NCI-H345 (cell line): ENCODE measurements at regions not wholly inside any gene's neighbourhood (a gene's known extent, or its start where the extent isn't known, plus 50 kb on each side); places are given as distances from the start of the nearest gene placed in this dataset.
"Not testable (repeated sequence)": the region's sequence is repeated elsewhere in the genome, so short reads cannot be mapped to it uniquely, and the experiment has no call there.

Experiments used
- DNase-seq: peaks from one replicate; lab custom pipeline; 2025; lab: John Stamatoyannopoulos, UW

DNA sequence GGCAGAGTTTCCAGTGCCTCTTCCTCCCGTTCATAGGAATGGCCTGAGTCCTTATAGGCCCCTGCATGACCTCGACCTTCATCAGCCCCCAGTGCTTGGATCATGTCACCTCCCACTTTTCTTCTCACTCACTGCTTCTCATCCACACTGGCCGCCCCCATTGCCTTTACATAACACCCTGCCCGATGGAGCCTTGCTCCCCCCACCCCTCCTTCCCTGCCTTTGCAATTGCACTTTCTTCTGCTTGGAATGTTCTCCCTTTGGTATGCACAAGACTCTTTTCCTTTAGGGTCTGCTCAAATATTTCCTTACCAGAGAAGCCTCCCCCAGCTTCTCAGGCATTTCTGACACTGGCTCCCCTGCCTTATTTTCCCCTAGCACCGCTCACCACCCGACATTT, 125.2 kb upstream of the KCNJ6 start:
- DNase-seq, result no peak

DNA sequence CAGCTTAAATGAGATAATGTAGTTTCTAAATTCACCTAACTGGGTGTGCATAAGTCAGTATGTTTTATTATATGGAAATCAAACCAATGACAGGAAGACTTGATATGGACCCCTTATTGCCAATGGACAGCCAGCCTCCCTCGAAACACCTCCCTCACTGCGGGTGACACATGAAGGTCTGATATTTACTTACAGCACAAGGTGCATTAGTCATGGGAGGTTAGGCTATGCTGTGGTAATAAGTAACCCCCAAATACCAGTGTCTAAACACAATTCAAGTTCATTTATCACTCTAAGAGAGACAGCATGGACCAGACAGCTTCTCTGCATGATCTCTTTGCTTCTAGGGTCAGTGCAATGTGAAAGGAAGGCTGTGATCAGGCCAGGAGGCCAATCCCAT, 126.0 kb upstream of the KCNJ6 start:
- no peak for DNase-seq

DNA sequence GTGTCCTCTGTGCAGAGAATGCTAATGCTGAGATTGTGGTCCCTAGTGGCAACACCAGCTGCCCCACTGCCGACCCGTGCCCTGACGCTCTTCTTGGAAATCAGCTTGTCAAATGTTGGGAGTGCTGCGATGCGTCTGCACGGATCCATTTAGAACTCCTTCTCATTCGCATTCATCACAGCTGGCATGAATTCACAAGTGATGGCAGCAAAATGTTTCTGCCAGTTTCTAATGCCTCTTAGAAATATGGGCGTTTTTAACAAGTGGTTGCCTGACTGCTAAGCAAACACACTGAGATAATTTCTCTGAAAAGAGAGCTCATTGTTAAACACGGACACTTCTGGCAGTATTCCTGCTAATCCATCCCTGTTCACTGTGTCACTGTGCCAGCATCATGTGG, 131.9 kb upstream of the KCNJ6 start:
- DNase-seq, result peak; percentile 79

DNA sequence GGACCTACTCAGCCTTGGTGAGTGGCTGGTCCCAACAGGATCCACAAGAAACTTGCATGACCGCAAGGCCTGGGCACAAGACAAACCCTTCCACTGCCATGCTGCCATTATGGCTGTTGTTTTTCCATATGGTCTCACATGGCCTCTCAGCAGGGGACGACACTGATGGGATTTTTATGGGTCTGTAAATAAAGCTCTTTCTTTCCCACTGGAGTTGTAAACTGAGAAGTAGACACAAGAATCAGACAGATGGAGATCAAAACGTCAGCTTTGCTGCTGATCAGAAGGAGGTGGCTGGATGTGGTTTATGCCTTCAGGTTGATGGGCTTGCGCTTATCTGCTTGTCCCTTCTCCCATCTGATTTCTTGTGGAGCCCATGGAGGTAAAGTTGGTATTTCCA, 138.1 kb upstream of the KCNJ6 start:
- DNase-seq, result peak; percentile 6

DNA sequence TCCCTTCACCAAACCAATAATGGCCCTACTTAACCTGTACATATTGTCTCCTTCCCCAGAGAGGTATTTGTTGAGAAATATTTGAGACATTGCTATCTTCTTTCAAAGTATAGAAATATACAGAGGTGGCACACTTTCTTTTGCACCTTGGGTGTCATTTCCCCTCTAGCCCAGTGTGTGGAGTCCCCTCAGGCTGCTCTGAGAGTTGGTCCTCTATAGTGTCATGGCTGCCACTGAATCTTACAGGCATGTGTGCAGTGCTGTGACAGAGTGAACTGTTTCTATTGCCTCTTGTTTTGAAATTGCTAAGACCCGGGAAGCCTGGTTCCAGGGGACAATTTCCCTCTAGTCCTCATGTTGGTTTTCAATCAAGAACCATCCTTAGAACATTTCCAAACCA, 140.2 kb upstream of the KCNJ6 start:
- DNase-seq, result no peak

DNA sequence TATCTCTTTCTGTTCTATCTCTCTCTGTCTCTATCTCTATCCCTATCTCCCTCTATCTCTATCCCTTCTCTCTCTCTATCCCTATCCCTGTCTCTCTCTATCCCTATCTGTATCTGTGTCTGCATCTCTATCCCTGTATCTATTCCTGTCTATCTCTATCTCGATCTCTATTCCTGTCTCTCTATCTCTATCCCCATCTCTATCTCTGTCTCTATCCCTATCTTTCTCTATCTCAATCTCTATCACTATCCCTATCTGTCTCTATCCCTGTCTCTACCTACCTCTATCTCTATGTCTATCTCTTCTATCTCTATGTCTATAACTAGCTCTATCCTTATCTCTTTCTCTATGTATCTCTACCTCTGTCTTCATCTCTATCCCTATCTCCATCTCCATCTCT, 141.4 kb upstream of the KCNJ6 start:
- DNase-seq, result no peak

DNA sequence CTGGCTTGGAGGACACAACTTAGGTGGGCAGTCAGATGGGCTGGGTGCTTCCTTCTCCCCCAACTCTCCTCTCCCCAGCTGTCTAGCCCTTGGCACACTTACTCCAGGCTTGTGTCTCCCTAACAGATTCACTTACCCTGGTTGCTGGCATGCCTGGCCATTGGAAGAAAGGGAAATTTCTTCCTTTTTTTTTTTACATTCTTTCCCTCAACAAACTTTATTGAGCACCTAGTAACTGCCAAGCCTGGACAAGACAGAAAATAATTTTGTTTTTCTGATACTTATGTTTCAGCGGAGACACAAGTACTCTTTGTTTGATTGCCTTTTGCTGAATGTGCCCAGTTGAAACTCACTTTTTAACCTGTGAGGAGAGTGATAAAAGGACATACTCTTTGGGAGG, 144.3 kb upstream of the KCNJ6 start:
- DNase-seq, result no peak

DNA sequence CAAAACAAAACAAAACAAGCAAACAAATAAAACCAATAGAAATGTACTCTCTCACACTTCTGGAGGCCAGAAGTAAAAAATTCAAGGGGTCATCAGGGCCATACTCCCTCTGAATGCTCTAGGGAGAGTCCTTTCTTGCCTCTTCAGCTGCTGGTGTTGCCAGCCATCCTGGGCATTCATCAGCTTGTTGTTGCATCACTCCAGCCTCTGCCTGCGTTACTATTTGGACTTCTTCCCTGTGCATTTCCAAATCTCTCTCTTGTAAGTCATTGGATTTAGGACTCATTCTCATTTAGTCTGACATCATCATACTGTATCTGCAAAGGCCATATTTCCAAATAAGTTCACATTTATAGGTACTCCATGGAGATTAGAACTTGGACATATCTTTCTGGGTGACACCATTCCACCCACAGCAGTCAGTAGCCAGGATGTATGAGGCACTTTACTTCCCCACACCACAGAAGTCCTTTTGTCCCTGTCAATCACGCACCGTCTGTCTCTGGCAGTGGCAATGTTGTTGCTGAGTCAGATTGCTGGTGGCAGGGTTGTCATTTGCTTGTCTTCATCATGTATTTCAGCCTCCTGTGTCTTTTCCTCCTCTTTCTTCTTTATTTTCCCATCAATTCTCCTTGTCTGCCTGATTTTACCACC, 151.0 kb upstream of the KCNJ6 start:
- no peak for DNase-seq

DNA sequence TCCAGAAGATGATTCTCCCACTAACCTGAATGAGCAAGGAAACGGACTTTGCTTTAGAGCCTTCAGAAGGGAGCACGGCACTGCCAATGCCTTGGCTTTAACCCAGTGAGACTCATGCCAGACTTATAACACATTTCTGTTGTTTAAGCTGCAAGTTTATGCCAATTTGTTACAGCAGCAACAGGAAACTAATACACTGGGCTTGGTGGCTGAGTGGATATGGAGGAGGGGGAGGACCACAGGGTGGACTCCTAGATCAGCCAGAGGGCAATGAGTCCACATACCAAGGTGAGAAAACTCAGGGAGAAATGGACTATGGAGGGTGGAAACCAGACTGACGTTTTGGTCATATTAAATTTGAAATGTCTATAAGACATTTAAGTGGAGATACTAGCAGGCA, 156.2 kb upstream of the KCNJ6 start:
- no peak for DNase-seq

DNA sequence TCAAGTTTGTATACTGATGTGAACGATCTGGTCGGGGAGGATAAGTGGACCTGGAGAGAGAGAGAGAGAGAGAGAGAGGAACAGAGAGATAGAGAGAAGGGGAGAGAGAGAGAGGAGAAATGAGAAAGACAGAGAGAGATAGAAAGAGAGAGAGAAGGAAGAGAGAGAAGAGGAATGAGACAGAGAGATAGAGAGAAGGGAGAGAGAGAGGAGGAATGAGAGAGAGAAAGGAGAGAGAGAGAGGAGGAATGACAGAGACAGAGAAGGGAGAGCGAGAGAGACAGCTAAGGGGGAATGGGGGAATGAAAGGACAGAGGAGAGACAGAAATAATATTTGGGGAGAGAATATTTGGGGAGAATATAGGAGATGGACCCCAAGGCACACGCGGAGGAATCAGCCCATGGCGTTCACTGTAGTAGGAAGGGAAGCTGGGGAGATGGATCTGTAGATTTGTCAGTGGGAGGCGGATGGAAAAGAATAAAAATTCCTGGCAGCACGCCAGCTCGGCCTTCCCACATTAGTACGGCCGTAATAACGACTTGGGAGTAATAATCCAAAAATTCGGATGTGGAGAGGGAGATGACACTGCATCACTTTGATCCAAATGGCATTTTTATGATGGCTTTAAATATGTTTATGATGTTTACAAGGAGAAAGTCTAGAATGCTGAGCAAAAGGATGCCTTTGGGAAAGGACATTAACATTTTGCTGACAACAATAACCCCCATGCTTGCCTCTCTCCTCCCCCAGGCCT, 159.8 kb upstream of the KCNJ6 start:
- no peak for DNase-seq

DNA sequence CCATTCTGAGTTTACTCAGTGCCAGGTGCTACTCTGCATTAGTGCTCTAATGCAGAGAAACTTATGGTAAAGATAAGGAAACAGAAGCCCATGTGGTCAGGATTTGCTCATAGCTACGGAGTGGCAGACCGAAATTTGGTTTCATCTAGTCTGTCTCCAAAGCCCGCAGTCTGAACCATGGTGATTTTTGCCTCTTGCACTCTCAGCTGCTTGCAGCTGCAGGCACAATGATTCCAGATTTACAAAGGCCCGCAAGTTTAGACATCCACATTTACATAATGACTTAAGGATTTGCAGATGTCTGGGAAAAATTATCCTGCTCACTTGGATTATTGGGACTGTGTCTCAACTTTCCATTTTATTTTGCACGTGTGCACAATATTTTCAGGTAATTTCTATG, 161.3 kb upstream of the KCNJ6 start:
- DNase-seq, result no peak

DNA sequence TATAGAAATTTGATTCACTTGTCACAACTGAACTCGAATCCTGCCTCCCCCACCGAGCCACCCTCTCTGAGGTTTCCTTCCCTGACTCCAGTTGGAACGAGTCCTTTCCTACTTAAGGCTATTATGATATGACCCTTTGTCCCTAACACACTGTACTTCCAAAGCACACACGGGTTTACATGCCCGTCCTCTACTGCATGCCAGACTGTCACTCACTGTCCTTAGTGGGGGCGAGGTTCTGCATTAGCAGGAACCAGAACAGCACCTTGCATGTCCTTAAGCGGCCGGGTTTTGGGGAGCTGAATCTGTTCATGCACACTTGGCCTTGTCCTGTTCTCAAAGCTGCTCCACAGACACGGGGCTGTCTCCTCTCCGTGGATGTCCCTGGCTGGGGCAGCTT, 164.6 kb upstream of the KCNJ6 start:
- DNase-seq, result no peak

DNA sequence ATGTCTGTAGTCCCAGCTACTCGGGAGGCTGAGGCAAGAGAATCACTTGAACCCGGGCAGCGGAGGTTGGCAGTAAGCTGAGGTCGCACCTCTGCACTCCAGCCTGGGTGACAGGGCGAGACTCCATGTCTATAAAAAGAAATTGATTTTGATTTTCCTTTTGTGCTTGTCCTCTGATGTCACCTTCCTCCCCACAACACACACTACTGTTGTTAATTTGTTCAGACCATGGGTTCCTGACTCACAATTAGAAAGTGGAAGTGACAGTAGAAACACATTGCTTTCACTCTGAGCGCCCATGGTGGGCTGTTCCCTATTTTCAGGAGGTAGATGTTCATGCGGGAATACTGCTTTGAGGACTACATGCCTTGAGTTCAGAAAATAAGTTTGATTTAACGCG, 165.5 kb upstream of the KCNJ6 start:
- DNase-seq, result no peak

DNA sequence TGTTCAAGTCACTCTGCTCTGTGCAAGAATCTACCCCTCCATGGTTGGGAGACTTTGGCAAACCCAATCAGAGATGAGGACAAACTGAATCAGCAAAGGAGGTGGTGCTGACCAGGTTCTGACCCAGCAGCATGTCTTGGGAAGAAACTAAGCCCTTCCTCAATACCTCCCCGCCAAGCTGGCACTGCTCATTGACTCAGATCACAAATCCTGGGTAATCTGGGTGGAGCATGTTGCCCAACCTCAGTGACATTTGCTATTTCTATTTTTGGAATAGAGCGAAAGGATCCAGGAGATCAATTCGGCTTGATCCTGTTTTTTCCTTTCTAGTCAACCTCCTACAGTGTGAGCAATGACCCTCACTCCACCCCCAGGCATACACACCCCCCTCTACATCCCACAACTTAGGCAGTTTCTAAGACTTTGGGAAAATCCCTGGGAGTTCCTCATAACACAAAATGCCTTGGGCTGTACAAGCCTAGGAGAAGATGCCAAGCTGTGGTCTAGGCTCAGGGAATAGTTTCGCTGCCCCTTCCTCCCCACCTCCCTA, 166.8 kb upstream of the KCNJ6 start:
- no peak for DNase-seq

DNA sequence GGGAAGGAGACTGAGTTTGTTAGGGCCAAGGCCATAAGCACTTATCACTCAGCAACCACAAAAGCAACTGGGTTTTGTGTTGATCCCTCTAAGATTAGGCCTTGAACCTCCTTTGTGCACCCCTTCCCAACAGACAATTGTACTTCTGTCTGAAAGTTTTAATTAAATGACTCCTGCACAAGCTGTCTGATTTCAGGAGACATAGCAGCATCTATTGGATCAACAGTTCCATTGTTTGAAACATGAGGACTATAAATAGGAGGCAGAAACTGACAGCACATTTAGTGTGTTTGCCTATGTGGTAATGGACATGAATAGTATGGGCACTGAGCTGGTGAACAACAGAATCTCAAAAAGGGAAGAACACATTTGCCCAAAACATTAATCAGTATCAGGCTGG, 167.3 kb upstream of the KCNJ6 start:
- DNase-seq, result no peak

DNA sequence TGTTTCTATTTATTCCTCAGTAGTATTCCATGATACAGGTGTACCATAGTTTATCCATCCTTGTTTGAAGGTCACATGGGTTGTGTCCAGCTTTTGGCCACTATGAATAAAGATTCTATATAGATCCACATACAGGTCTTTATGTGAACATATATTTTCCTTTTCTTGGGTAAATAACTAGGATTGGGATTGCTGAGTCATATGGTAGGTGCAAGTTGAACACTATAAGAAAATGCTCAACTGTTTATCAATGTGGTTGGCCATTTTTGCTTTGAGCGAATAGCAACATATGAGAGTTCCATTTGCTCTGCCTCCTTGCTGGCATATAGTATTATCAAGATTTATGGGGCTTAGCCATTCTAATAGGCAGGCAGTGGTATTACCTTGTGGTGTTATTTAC, 170.2 kb upstream of the KCNJ15 start:
- no peak for DNase-seq

DNA sequence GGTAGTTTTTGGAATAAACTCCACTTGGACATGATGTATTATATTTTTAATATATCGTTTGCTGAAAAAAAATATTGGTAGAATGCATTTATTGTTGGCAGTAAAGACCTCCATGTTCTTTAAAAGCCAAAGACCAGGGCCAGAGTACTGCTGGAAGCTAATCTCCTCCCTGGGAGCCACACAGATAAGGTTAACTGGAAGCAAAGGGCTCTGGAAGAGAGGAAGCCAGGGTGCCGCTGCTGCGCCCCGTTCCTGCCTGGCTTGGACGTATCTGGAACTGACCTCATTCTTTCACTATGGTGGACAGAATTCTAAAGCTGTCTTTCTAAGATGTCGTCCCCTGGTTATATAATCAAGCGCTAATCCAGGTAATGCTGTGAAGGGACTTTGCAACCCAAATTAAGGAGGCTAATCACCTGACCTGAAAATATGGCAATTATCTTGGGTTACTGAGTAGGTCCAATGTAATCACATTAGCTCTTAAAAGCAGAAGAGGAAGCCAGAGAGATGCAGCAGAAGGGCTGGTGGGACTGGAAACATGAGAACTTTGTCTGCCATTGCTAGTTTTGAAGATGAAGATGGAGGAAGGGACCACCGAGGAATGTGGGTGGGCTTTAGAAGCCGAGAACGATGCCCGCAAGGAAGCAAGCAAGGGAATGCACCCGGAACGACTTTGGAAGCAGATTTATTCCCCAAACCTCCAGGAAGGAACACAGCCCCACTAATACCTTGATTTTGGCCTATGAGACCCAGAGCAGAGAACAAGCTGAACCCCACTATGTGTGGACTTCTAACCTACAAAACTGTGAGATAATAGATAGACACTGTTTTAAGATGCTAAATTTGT, 167.7 kb upstream of the KCNJ15 start:
- no peak for DNase-seq

DNA sequence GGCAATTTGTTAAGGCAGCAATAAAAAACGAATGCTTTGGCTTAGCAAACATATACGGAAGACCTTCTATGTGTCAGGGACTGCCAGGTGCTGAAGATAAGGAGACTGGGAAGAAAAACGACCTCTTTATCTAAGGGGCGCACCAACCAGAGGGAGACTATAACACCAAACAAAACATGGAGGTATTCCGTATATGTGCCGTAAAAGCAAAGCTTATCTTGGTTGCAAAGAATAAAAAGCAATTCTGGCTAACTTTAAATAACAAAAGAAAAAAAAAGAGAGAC, 167.1 kb upstream of the KCNJ15 start:
- no peak for DNase-seq

DNA sequence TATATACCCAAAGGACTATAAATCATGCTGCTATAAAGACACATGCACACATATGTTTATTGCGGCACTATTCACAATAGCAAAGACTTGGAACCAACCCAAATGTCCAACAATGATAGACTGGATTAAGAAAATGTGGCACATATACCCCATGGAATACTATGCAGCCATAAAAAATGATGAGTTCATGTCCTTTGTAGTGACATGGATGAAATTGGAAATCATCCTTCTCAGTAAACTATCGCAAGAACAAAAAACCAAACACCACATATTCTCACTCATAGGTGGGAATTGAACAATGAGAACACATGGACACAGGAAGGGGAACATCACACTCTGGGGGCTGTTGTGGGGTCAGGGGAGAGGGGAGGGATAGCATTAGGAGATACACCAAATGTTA, 165.7 kb upstream of the KCNJ15 start:
- not testable (repeated sequence) for DNase-seq

DNA sequence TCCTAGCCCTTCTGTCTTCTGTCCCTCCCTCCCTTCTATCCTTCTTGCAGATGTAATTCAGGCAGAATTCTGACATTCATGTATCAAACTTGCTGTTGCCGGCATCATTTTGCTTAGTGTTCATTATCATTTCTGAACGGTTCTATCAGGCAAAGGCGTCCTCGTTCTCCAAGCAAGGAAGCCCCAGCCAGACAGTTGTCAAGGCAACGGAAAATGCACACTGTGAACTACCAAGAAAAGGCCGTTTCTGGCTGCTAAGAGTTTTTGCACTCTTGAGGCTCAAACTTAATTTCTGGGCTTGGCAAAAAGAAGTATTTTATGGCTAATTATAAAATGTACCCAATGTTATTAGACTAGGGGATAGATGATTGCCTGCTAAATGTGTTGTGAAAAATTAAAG, 164.7 kb upstream of the KCNJ15 start:
- no peak for DNase-seq

DNA sequence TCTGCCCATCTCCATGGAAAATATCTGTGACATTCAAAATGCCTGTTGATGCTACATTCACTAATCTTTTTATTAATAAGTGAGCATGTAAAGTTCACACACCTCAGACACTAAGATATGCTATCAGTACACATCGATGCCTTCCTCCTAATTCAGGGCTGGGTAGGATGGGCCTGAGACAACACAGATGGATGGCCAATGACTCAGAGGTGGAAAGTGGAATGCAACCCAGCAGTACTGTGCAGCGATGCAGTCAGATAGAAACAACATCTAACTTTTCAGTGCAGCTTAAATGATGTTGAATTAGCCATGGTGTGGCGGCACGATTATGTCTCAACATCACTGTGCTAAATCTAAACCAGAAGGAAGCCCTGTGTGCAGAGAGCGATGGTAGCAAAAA, 161.6 kb upstream of the KCNJ15 start:
- DNase-seq, result no peak

DNA sequence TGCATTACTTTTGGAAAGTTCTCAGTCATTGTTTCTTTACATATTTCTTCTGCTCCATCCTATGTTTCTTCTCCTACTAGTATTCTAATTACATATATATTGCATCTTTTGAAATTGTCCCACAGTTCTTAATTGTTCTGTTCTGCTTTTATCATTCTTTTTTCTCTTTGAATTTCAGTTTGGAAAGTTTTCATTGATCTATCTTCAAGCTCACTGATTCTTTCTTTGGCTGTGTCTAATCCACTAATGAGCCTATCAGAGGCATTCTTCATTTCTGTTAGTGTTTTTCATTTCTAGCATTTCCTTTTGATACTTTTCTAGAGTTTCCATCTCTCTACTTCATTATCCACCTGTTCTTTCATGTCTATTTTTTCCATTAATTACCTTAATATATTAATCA, 159.0 kb upstream of the KCNJ15 start:
- no peak for DNase-seq

DNA sequence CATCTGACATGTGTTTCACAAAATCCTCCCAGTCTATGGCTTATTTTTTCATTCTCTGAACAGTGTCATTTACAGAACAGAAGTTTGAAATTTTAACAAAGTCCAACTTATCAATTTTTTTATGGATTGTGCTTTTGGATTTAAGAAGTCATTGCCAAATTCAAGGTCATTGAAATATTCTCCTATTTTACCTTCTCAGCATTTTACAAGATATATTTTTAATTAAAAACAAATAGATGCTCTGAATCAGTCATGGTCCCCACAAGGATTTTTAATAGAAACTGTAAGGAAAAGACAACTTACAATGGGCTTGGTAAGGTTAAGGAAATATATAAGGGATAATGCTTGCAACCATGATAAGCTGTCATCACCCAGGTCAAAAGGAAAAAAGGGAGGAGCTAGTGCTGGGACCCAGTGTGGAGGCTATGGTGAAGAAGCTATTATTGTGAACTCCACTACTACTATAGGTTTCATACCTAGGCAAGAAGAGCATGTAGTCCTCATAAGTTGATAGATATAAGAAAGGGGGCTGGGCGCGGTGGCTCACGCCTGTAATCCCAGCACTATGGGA, 144.5 kb upstream of the KCNJ15 start:
- DNase-seq, result no peak
